ENCODE measurements at regions not wholly inside any gene's neighbourhood (a gene's known extent, or its start where the extent isn't known, plus 50 kb on each side); places are given as distances from the start of the nearest gene placed in this dataset.
"Not testable (repeated sequence)": the region's sequence is repeated elsewhere in the genome, so short reads cannot be mapped to it uniquely, and the experiment has no call there.

DNA sequence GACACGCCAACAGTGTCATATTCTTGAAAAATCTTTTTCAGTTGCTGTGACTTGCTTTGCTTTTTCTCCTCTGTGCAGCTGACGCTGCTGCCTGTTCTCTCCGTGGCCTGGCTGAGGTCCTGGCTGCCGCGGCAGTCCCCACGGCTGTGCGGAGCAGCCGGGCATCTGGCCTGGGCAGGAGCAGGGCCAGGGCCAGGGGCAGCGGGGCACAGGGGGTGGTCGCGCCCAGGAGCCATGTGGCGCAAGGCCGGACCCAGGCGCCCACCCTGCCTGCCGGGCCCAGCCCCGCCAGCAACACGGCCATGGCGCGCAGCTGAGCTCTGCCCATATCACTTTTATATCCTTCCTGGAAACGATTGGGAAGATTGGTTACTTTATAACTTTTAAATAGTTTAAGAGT is 109.4 kb upstream of the ACBD5 start:
- Histone ChIP-seq H3K27ac (no peak overlapping the region), H3K4me3 (replicated peaks in 1 of 3) (no peak overlapping the region), H3K9me3 (no peaks in the 10 kb centered on the region), H3K4me1 (peaks cover 6 to 9% of the 10 kb centered on the region in 2 donors), H3K36me3 (no peaks in the 10 kb centered on the region), H3K27me3 (no peaks in the 10 kb centered on the region)
- no peak for DNase-seq
- 85 to 89% methylated on average over 19 to 20 of the region's 20 CpGs for WGBS, 2 donors
- TF ChIP-seq POLR2A (IDR thresholded peaks at IDR 0.05), result no peak
- TF ChIP-seq, protein P1, sequence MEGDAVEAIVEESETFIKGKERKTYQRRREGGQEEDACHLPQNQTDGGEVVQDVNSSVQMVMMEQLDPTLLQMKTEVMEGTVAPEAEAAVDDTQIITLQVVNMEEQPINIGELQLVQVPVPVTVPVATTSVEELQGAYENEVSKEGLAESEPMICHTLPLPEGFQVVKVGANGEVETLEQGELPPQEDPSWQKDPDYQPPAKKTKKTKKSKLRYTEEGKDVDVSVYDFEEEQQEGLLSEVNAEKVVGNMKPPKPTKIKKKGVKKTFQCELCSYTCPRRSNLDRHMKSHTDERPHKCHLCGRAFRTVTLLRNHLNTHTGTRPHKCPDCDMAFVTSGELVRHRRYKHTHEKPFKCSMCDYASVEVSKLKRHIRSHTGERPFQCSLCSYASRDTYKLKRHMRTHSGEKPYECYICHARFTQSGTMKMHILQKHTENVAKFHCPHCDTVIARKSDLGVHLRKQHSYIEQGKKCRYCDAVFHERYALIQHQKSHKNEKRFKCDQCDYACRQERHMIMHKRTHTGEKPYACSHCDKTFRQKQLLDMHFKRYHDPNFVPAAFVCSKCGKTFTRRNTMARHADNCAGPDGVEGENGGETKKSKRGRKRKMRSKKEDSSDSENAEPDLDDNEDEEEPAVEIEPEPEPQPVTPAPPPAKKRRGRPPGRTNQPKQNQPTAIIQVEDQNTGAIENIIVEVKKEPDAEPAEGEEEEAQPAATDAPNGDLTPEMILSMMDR (IDR thresholded peaks at IDR 0.05), result no peak
- intact Hi-C loops (cut with DNase I), result no loop called here

DNA sequence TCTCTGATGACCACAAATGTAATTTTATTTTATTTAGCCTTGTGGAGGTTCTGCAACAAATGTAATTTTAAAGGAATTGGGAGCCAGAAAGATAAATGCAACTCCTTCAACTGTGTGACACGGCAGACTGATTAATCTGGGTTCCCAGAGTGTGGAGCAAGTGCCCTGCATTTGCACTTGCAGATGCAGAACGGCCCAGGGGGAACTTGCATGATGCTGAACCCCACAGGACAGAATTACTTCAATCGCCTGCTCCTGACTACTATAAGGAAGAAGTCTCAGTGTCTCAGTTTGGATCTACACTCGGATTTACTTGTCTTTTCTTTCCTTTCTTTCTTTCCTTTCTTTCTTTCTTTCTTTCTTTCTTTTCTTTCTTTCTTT is 107.2 kb upstream of the ACBD5 start:
- H3K4me3 ChIP-seq (replicated peaks in 1 of 3); H3K36me3 ChIP-seq; H3K9me3 ChIP-seq; H3K27me3 ChIP-seq; H3K4me1 ChIP-seq; H3K27ac ChIP-seq; DNase-seq; intact Hi-C loops (cut with DNase I): not testable (repeated sequence)
- WGBS, 2 donors, result 26 to 29% methylated on average over 4 of the region's 4 CpGs

DNA sequence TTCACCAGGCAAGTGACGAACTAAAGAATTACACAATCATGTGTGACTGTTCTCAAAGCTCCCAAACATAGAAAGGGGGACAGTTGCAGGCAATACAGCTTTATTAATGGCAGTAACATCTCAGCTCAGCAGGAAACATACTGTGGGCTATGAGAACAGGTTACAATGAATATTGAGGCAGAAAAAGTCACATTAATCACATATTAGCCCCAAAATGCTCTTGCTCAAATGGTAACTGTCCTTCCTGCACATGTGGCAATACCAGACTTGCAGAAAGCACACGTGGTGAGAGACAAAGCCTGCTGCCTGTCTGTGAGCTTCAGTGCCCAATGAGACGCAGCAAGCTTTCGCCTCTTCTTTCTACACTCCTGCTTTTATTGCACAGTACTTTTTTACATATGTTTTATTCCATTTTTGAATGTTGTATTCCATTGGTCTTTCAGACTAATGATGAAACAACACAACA is 104.9 kb upstream of the ACBD5 start:
- TF ChIP-seq POLR2A (IDR thresholded peaks at IDR 0.05), result no peak
- intact Hi-C loops (cut with DNase I), result no loop called here
- H3K4me3 ChIP-seq (replicated peaks in 1 of 3), result no peak overlapping the region
- H3K4me1 ChIP-seq, result peaks cover 0 to 3% of the 10 kb centered on the region in 2 donors
- 60 to 61% methylated on average over 4 of the region's 4 CpGs for WGBS, 2 donors
- DNase-seq, result no peak
- no peaks in the 10 kb centered on the region for H3K36me3 ChIP-seq
- H3K9me3 ChIP-seq, result no peaks in the 10 kb centered on the region
- H3K27me3 ChIP-seq, result no peaks in the 10 kb centered on the region
- H3K27ac ChIP-seq, result no peak overlapping the region

DNA sequence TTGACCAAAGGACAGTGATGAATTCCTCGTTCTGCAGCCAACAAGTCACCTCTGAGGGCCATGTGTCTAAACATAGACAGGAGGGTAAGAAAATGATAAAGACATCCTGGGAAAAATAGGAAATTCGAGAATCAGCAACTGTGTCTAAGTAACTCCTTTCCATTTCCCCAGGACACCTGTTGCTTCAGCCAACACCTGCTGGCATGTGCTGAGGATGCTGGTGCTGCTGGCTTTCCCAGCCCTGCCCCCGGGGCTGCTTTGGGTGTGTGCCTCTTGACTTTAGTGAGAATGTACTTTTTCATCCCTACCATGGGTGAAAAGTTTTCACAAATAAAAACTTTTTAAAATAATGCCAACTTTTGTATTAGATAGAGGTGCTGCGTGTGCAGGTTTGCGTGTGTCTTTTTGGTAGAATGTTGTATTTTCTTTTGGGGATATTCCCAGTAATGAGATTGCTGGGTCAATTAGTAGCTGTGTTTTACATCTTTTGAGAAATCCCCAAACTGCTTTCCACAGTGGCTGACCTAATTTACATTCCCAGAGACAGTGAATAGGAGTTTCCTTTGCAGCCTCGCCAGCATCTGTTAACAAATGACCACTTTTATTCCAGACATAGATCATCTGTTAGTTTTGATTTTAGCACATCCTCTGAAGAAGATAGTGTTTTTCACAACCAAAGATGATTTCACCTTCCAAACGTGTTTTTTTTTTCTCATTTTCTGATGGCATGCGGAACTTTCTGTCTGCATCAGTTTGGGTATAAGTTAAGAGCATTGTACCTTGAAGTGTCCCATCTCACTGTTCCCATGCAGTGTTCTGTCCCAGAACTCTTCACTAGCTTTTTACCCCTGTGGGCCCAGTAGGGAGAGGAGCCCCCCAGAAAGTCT is 104.2 kb upstream of the ACBD5 start:
- Histone ChIP-seq H3K36me3 (no peaks in the 10 kb centered on the region), H3K9me3 (no peaks in the 10 kb centered on the region), H3K4me3 (replicated peaks in 1 of 3) (no peak overlapping the region), H3K27ac (no peak overlapping the region), H3K4me1 (peaks cover 0 to 3% of the 10 kb centered on the region in 2 donors), H3K27me3 (no peaks in the 10 kb centered on the region)
- 58 to 69% methylated on average over 8 of the region's 8 CpGs for WGBS, 2 donors
- TF ChIP-seq, protein P1 (IDR thresholded peaks at IDR 0.05), result no peak
- TF ChIP-seq POLR2A (IDR thresholded peaks at IDR 0.05), result no peak
- no peak for DNase-seq
- intact Hi-C loops (cut with DNase I), result no loop called here

DNA sequence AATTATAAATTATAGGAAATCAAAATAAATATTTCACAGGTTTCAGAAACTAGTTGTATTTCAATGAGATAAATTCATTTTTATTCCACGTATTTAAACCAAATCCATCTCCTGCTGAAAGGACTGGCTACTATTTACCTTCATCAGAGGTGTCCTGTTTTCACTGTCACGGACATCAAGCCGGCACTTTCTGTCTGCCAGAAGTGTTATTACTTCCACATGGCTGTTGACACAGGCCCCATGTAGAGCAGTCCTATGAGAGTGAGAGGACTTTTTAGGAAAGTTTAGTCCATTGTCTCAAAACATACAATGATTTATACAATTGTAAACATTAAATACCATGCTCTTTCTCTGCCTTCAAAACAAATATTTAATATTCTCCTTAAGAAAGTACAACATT is 100.4 kb upstream of the ACBD5 start:
- no peaks in the 10 kb centered on the region for H3K9me3 ChIP-seq
- WGBS, 2 donors, result 24 to 29% methylated on average over 3 of the region's 3 CpGs
- intact Hi-C loops (cut with DNase I), result no loop called here
- TF ChIP-seq POLR2A (IDR thresholded peaks at IDR 0.05), result no peak
- TF ChIP-seq, protein P1 (IDR thresholded peaks at IDR 0.05), result no peak
- H3K27ac ChIP-seq, result no peak overlapping the region
- peak; percentile 36 to 49 for DNase-seq
- no peaks in the 10 kb centered on the region for H3K27me3 ChIP-seq
- H3K4me3 ChIP-seq (replicated peaks in 1 of 3), result no peak overlapping the region
- peaks cover 0 to 3% of the 10 kb centered on the region in 2 donors for H3K4me1 ChIP-seq
- H3K36me3 ChIP-seq, result no peaks in the 10 kb centered on the region

DNA sequence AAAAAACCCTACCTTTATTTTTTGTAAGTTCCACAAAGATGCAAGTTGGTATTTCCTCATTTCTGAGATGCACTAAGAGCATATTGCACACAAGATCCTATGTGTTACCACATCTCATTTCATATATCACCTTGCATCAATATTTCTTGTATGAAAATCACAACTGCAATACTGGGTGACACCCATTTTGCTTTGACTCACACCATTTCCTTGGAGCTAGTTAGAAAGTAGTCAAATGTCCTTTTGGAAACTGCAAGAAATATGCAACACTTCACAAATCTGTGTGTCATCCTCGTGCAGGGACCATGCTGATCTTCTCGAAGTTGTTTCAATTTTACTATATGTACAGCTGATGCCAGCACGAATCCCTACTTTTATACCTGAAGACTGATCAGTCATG is 94.6 kb upstream of the ACBD5 start:
- H3K4me3 ChIP-seq (replicated peaks in 1 of 3); H3K27me3 ChIP-seq; H3K4me1 ChIP-seq; intact Hi-C loops (cut with DNase I); H3K9me3 ChIP-seq; H3K36me3 ChIP-seq; DNase-seq; H3K27ac ChIP-seq: not testable (repeated sequence)
- 80 to 87% methylated on average over 3 of the region's 3 CpGs for WGBS, 2 donors
